ENCODE measurements at regions not wholly inside any gene's neighbourhood (a gene's known extent, or its start where the extent isn't known, plus 50 kb on each side); places are given as distances from the start of the nearest gene placed in this dataset.

- peaks cover 0 to 91% (median 17%) of the 10 kb centered on the region in 7 donors for H3K27me3 ChIP-seq (replicated peaks in 1 of 7)
- H3K4me3 ChIP-seq: no peak overlapping the region
- intact Hi-C loops (cut with DNase I; ENCODE audit: low total_unique reads): loop anchor here (10.0 kb wide), 1 partner anchor 160 kb away; no protein-coding TSS in a partner anchor
- DNase-seq: no peak
- peaks cover 0 to 8% (median 5%) of the 10 kb centered on the region in 6 donors for H3K4me1 ChIP-seq
- TF ChIP-seq POLR2A (IDR thresholded peaks at IDR 0.05): no peak
- no peak for TF ChIP-seq CTCF (IDR thresholded peaks at IDR 0.05 in 8 of 11, conservative IDR thresholded peaks at IDR 0.05 in 3 of 11)
- no peak for TF ChIP-seq POLR2AphosphoS5 (IDR thresholded peaks at IDR 0.05)
- WGBS, 5 donors: 79 to 96% (median 90%) methylated on average over 6 of the region's 6 CpGs
- no peaks in the 10 kb centered on the region for H3K36me3 ChIP-seq
- H3K9me3 ChIP-seq: peaks cover 0 to 6% (median 0%) of the 10 kb centered on the region in 8 donors
- H3K27ac ChIP-seq: no peak overlapping the region
Measured at GRCh38 chr1:38784452-38785284, 74.9 kb downstream of the RRAGC start.

- WGBS, 5 donors: 19 to 39% (median 35%) methylated on average over 32 to 34 of the region's 34 CpGs
- H3K4me1 ChIP-seq: peaks cover 0 to 8% (median 3%) of the 10 kb centered on the region in 6 donors
- no peaks in the 10 kb centered on the region for H3K9me3 ChIP-seq
- H3K27me3 ChIP-seq (replicated peaks in 1 of 7): peaks cover 0 to 96% (median 17%) of the 10 kb centered on the region in 7 donors
- TF ChIP-seq CTCF (IDR thresholded peaks at IDR 0.05 in 8 of 11, conservative IDR thresholded peaks at IDR 0.05 in 3 of 11) (no peak), POLR2AphosphoS5 (IDR thresholded peaks at IDR 0.05) (peak in 1 of 3 donors; percentile 19)
- no peak overlapping the region for H3K27ac ChIP-seq
- no peak overlapping the region for H3K4me3 ChIP-seq
- no peaks in the 10 kb centered on the region for H3K36me3 ChIP-seq
- no peak for DNase-seq
- intact Hi-C loops (cut with DNase I; ENCODE audit: low total_unique reads): loop anchor here (10.0 kb wide), 1 partner anchor 159 kb away; no protein-coding TSS in a partner anchor
Measured at GRCh38 chr1:38783640-38784229, 75.8 kb downstream of the RRAGC start.

DNA sequence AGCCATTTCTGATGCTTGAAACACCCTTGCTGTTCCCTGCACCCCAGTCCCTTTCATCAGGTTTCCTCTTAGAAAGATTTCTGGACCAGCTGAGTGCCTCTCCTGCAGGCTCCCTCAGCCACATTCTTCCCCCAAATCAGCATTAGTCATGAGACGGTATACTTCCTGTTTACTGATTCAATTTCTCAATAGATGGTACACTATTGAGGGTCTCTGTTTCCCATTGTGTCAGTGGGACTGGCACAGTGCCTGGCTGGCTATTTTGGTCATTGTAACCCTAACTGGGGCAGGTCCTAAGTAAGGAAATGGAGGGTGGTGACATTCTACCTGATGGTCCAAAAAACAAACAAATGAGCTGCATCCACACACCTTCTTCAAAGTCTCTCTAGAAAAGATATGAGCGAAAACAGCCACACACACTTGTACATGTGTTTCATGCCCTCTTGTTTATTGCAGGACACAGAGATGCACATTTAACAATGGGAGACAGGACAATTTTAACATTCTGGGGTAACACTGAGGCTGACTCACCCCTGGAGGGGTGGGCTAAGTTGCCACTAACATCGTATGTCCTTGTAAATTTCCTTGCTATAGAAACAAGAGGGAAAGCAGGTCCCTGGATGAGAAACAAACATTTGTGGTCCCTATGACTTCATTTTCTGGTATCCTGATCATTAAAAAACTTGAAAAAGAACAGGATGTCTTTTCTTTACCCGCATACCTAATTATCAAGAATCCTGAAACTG is 77.5 kb downstream of the RRAGC start:
- H3K9me3 ChIP-seq: no peaks in the 10 kb centered on the region
- peaks cover 0 to 8% (median 3%) of the 10 kb centered on the region in 6 donors for H3K4me1 ChIP-seq
- H3K36me3 ChIP-seq: no peaks in the 10 kb centered on the region
- no peak for TF ChIP-seq POLR2AphosphoS5 (IDR thresholded peaks at IDR 0.05)
- TF ChIP-seq POLR2A (IDR thresholded peaks at IDR 0.05): no peak
- TF ChIP-seq CTCF (IDR thresholded peaks at IDR 0.05 in 8 of 11, conservative IDR thresholded peaks at IDR 0.05 in 3 of 11): no peak
- WGBS, 5 donors: 54 to 62% (median 58%) methylated on average over 4 of the region's 4 CpGs
- no peak overlapping the region for H3K4me3 ChIP-seq
- DNase-seq: no peak
- H3K27ac ChIP-seq: no peak overlapping the region
- intact Hi-C loops (cut with DNase I; ENCODE audit: low total_unique reads): loop anchor here (10.0 kb wide), 1 partner anchor 157 kb away; no protein-coding TSS in a partner anchor
- peaks cover 0 to 91% (median 17%) of the 10 kb centered on the region in 7 donors for H3K27me3 ChIP-seq (replicated peaks in 1 of 7)

All from spleen (tissue), 11 donors.